Common myeloid progenitor, CD34-positive (primary cell): ENCODE measurements at regions not wholly inside any gene's neighbourhood (a gene's known extent, or its start where the extent isn't known, plus 50 kb on each side); places are given as distances from the start of the nearest gene placed in this dataset.

ENCODE experiments used
- CTCF ChIA-PET: fragments of 350-600 bp; sonication (Branson Sonifier 250); formaldehyde crosslinking; loops from one replicate; lab custom pipeline; 2021; ENCODE audit warnings: antibody characterized with exemption; lab: Charles Lee
- POLR2A ChIA-PET: fragments of 350-600 bp; sonication (Branson Sonifier 250); formaldehyde crosslinking; loops from one replicate; lab custom pipeline; 2021; ENCODE audit warnings: antibody characterized with exemption; lab: Charles Lee
- DNase-seq, 3 donors: peaks; one replicate each; pipeline versions ENCODE4 v3.0.0 to v3.0.0-alpha.2; 2013
- H3K27ac ChIP-seq, 2 experiments: 1 replicate in 1 of 2; 2 replicates in 1 of 2; pipeline ENCODE4 v1.7.0; 2013; ENCODE audit warnings: inconsistent platforms in 2 of 2, low read length in 2 of 2, mild to moderate bottlenecking in 2 of 2, low read depth in 1 of 2, moderate library complexity in 1 of 2; ENCODE audit not compliant: severe bottlenecking in 2 of 2, insufficient read depth in 1 of 2, poor library complexity in 1 of 2
- H3K27me3 ChIP-seq, 5 experiments: replicated peaks in 2 of 5; 1 replicate in 3 of 5; 2 replicates in 2 of 5; pipeline versions ENCODE4 v1.6.1 to v1.7.0; 2013; ENCODE audit warnings: low read length in 4 of 5, mild to moderate bottlenecking in 2 of 5, moderate library complexity in 2 of 5, inconsistent platforms in 1 of 5; ENCODE audit not compliant: insufficient read depth in 5 of 5, control insufficient read depth in 4 of 5
- H3K36me3 ChIP-seq, 4 experiments: 1 replicate in 2 of 4; 2 replicates in 2 of 4; pipeline versions ENCODE4 v1.6.1 to v1.7.0; 2013; ENCODE audit warnings: low read length in 3 of 4, control low read depth in 1 of 4, mild to moderate bottlenecking in 1 of 4; ENCODE audit not compliant: control insufficient read depth in 4 of 4, insufficient read depth in 4 of 4
- H3K4me1 ChIP-seq, 4 experiments: 1 replicate in 3 of 4; 2 replicates in 1 of 4; pipeline versions ENCODE4 v1.6.1 to v1.7.1; 2013; ENCODE audit warnings: low read length in 3 of 4, mild to moderate bottlenecking in 3 of 4, control low read depth in 1 of 4, inconsistent platforms in 1 of 4, moderate library complexity in 1 of 4; ENCODE audit not compliant: control insufficient read depth in 4 of 4, insufficient read depth in 4 of 4; ENCODE audit errors: control extremely low read depth in 1 of 4
- H3K4me3 ChIP-seq, 7 experiments: 1 replicate in 4 of 7; 2 replicates in 3 of 7; pipeline versions ENCODE4 v1.5.1 to v1.7.0; 2013; ENCODE audit warnings: mild to moderate bottlenecking in 7 of 7, low read length in 6 of 7, moderate library complexity in 6 of 7, inconsistent platforms in 2 of 7, low read depth in 2 of 7, control low read depth in 1 of 7; ENCODE audit not compliant: insufficient read depth in 4 of 7, control insufficient read depth in 1 of 7; ENCODE audit errors: extremely low read depth in 1 of 7
- H3K9me3 ChIP-seq, 5 experiments: 1 replicate in 4 of 5; 2 replicates in 1 of 5; pipeline versions ENCODE4 v1.6.1 to v1.7.1; 2013; ENCODE audit warnings: low read length in 4 of 5, mild to moderate bottlenecking in 2 of 5, inconsistent platforms in 1 of 5, low read depth in 1 of 5, moderate library complexity in 1 of 5; ENCODE audit not compliant: control insufficient read depth in 4 of 5, insufficient read depth in 2 of 5; ENCODE audit errors: control extremely low read depth in 1 of 5
- WGBS: methylation state at CpG from one replicate; pipeline ENCODE4 v1.1.5; 2013; ENCODE audit not compliant: insufficient coverage; 5-methylcytosine and 5-hydroxymethylcytosine counted together

- Histone ChIP-seq H3K36me3 (no peaks in the 10 kb centered on the region), H3K27ac (no peak overlapping the region), H3K27me3 (peaks cover 2 to 13% (median 6%) of the 10 kb centered on the region in 5 experiments), H3K4me3 (no peak overlapping the region), H3K4me1 (no peaks in the 10 kb centered on the region), H3K9me3 (no peaks in the 10 kb centered on the region)
- 100% methylated on average over 2 of the region's 8 CpGs for WGBS
- DNase-seq = no peak
- ChIA-PET CTCF (interaction anchor here (0.9 kb wide), 1 partner anchor 466 kb away, joined by 3 read pairs; no protein-coding TSS in a partner anchor), POLR2A (no interaction called here)
Observed at GRCh38 chr1:37171691-37172090, 137.4 kb upstream of the GRIK3 start.

GRCh38 chr1:37174341-37174740, 140.0 kb upstream of the GRIK3 start:
- 83% methylated on average over 3 of the region's 3 CpGs for WGBS
- POLR2A ChIA-PET = no interaction called here
- CTCF ChIA-PET = no interaction called here
- H3K27ac ChIP-seq = no peak overlapping the region
- peaks cover 2 to 16% (median 10%) of the 10 kb centered on the region in 5 experiments for H3K27me3 ChIP-seq
- no peaks in the 10 kb centered on the region for H3K36me3 ChIP-seq
- H3K4me1 ChIP-seq = no peaks in the 10 kb centered on the region
- no peak overlapping the region for H3K4me3 ChIP-seq
- no peak for DNase-seq
- no peaks in the 10 kb centered on the region for H3K9me3 ChIP-seq

- no peak for DNase-seq
- POLR2A ChIA-PET = no interaction called here
Observed at GRCh38 chr1:37174876-37175275, 140.6 kb upstream of the GRIK3 start.

GRCh38 chr1:37175666-37176215, 141.4 kb upstream of the GRIK3 start:
- no peak overlapping the region for H3K27ac ChIP-seq
- CTCF ChIA-PET = interaction anchor here (2.4 kb wide), 1 partner anchor 600 kb away, joined by 5 read pairs; no protein-coding TSS in a partner anchor
- H3K4me1 ChIP-seq = no peaks in the 10 kb centered on the region
- no peaks in the 10 kb centered on the region for H3K9me3 ChIP-seq
- H3K4me3 ChIP-seq = no peak overlapping the region
- POLR2A ChIA-PET = no interaction called here
- H3K27me3 ChIP-seq = peaks cover 0 to 16% (median 10%) of the 10 kb centered on the region in 5 experiments
- H3K36me3 ChIP-seq = no peaks in the 10 kb centered on the region
- DNase-seq = no peak

More at GRCh38 chr1:37174876-37175275, 140.6 kb upstream of the GRIK3 start:
- no peaks in the 10 kb centered on the region for H3K36me3 ChIP-seq
- CTCF ChIA-PET = no interaction called here
- H3K9me3 ChIP-seq = no peaks in the 10 kb centered on the region
- no peaks in the 10 kb centered on the region for H3K4me1 ChIP-seq
- H3K27ac ChIP-seq = no peak overlapping the region
- H3K27me3 ChIP-seq = peaks cover 2 to 16% (median 10%) of the 10 kb centered on the region in 5 experiments
- no peak overlapping the region for H3K4me3 ChIP-seq
- 22% methylated on average over 1 of the region's 2 CpGs for WGBS

DNA sequence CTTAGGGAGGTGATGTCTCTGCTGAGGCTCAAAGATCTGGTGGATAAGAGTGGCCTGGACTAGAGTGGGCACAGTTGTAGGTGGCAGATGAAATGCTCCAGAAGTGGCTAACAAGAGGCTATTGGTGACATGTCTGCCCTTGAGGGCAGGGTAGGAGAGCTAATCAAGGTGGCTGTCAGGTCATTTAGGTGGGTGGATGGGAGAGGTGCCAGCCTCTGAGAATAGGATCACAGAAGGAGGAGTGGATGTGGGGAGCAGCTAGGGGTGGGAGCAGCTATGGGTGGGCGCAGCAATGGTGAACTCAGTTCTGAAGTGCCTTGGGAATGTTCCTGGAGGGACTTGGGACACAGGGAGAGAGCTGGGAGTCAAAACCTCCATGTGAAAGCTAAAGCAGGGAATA, 142.0 kb upstream of the GRIK3 start:
- no peaks in the 10 kb centered on the region for H3K4me1 ChIP-seq
- H3K27me3 ChIP-seq = peaks cover 0 to 17% (median 10%) of the 10 kb centered on the region in 5 experiments
- WGBS = 67% methylated on average over 1 of the region's 1 CpG
- no peaks in the 10 kb centered on the region for H3K36me3 ChIP-seq
- no peak overlapping the region for H3K27ac ChIP-seq
- H3K9me3 ChIP-seq = no peaks in the 10 kb centered on the region
- DNase-seq = no peak
- ChIA-PET POLR2A (no interaction called here), CTCF (interaction anchor here (2.4 kb wide), 1 partner anchor 600 kb away, joined by 5 read pairs; no protein-coding TSS in a partner anchor)
- no peak overlapping the region for H3K4me3 ChIP-seq

DNA sequence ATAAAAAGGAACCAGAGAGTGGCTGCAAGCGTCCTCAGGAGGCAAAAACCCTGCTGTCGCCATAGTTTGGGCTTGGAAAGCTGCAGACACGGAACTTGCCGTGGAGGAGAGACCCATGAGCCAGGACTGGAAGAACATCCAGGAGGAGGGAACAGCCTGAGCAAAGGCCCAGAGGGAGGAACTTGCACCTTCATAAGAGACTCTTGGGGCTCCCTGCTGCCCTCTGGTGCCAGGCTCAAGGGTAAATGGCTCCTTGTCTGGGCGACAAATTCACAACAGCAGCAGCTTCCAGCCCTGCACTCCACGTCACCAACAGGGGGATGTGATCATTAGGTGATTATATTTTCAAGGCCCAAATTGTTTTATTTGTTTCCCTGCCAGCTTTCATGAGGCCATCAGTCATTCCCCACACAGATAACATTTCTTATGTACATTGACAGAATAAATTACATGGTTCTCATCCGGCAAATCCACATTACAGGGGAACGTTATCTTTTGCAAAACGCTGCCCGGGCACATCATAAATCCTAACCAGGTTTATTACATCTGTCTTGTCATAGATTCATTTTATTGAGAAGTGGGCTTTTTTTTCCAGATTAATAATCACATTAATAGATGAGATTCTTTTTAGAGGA, 143.0 kb upstream of the GRIK3 start:
- peak; percentile 30 to 51 (median 44) for DNase-seq
- Histone ChIP-seq H3K4me3 (no peak overlapping the region), H3K9me3 (peaks cover 0 to 6% (median 2%) of the 10 kb centered on the region in 5 experiments), H3K27ac (no peak overlapping the region), H3K27me3 (peaks cover 0 to 20% (median 9%) of the 10 kb centered on the region in 5 experiments), H3K4me1 (no peaks in the 10 kb centered on the region), H3K36me3 (no peaks in the 10 kb centered on the region)
- POLR2A ChIA-PET = no interaction called here
- CTCF ChIA-PET = interaction anchor here (2.4 kb wide), 1 partner anchor 601 kb away, joined by 5 read pairs; no protein-coding TSS in a partner anchor
- 79% methylated on average over 4 of the region's 10 CpGs for WGBS

- H3K9me3 ChIP-seq = peaks cover 0 to 8% (median 2%) of the 10 kb centered on the region in 5 experiments
- H3K27ac ChIP-seq = no peak overlapping the region
- H3K4me1 ChIP-seq = no peaks in the 10 kb centered on the region
- H3K36me3 ChIP-seq = no peaks in the 10 kb centered on the region
- no peak overlapping the region for H3K4me3 ChIP-seq
- 66% methylated on average over 3 of the region's 5 CpGs for WGBS
- H3K27me3 ChIP-seq = peaks cover 0 to 11% (median 2%) of the 10 kb centered on the region in 5 experiments
- ChIA-PET POLR2A (no interaction called here), CTCF (no interaction called here)
- no peak for DNase-seq
Observed at GRCh38 chr1:37181425-37181824, 147.1 kb upstream of the GRIK3 start.
